GM04503 (cell line): ENCODE measurements at regions not wholly inside any gene's neighbourhood (a gene's known extent, or its start where the extent isn't known, plus 50 kb on each side); places are given as distances from the start of the nearest gene placed in this dataset.
"Not testable (repeated sequence)": the region's sequence is repeated elsewhere in the genome, so short reads cannot be mapped to it uniquely, and the experiment has no call there.

Source experiments
- DNase-seq: peaks from one replicate; pipeline ENCODE4 v3.0.0-alpha.2; 2012; ENCODE audit warnings: low read depth

- DNase-seq, result not testable (repeated sequence)
These were observed 699.1 kb downstream of the C12orf50 start for GRCh38 chr12:87330071-87330555.

GRCh38 chr12:87329076-87329863 is 699.9 kb downstream of the C12orf50 start:
- DNase-seq, result no peak

GRCh38 chr12:87323369-87323768 is 705.8 kb downstream of the C12orf50 start:
- no peak for DNase-seq

- no peak for DNase-seq
These were observed 708.5 kb downstream of the C12orf50 start for GRCh38 chr12:87320724-87321123.

GRCh38 chr12:87317302-87317701 is 711.9 kb downstream of the C12orf50 start:
- DNase-seq, result no peak

- DNase-seq, result no peak
These were observed 718.0 kb downstream of the C12orf50 start for GRCh38 chr12:87311206-87311605.

- no peak for DNase-seq
These were observed 719.1 kb downstream of the C12orf50 start for GRCh38 chr12:87310126-87310525.

- DNase-seq, result no peak
These were observed 723.7 kb downstream of the C12orf50 start for GRCh38 chr12:87305481-87305880.

GRCh38 chr12:87304406-87304805 is 724.8 kb downstream of the C12orf50 start:
- no peak for DNase-seq

- DNase-seq, result no peak
These were observed 725.7 kb downstream of the C12orf50 start for GRCh38 chr12:87303396-87304012.

GRCh38 chr12:87302126-87302745 is 727.0 kb downstream of the C12orf50 start:
- no peak for DNase-seq

GRCh38 chr12:87290505-87290904 is 738.7 kb downstream of the C12orf50 start:
- no peak for DNase-seq

- no peak for DNase-seq
These were observed 745.3 kb downstream of the C12orf50 start for GRCh38 chr12:87283886-87284285.

GRCh38 chr12:87283111-87283510 is 746.1 kb downstream of the C12orf50 start:
- DNase-seq, result no peak

GRCh38 chr12:87280893-87281292 is 748.3 kb downstream of the C12orf50 start:
- DNase-seq, result no peak

- no peak for DNase-seq
These were observed 748.8 kb downstream of the C12orf50 start for GRCh38 chr12:87280356-87280755.

GRCh38 chr12:87274594-87275245 is 754.5 kb downstream of the C12orf50 start:
- no peak for DNase-seq

GRCh38 chr12:87272851-87273250 is 756.4 kb downstream of the C12orf50 start:
- no peak for DNase-seq

GRCh38 chr12:87270919-87271318 is 758.3 kb downstream of the C12orf50 start:
- no peak for DNase-seq

GRCh38 chr12:87266305-87266704 is 762.9 kb downstream of the C12orf50 start:
- no peak for DNase-seq

GRCh38 chr12:87259391-87259790 is 769.8 kb downstream of the C12orf50 start:
- no peak for DNase-seq

- DNase-seq, result no peak
These were observed 774.7 kb downstream of the C12orf50 start for GRCh38 chr12:87254381-87255030.
